HL-60 (cell line): ENCODE measurements at regions not wholly inside any gene's neighbourhood (a gene's known extent, or its start where the extent isn't known, plus 50 kb on each side); places are given as distances from the start of the nearest gene placed in this dataset.
A peak's percentile ranks its signal among the peaks of the same experiment; 100 is the strongest.

Experiments used
- DNase-seq, 2 experiments: peaks; one replicate each; pipeline ENCODE4 v3.0.0-alpha.2; 2010 to 2020; ENCODE audit warnings: low read depth in 1 of 2, low spot score in 1 of 2
- H3K27ac ChIP-seq: fragments of 250-450 bp; sonication (Bioruptor Pico); replicated peaks from 2 replicates; pipeline ENCODE4 v1.5.1; 2020; ENCODE audit warnings: mild to moderate bottlenecking, moderate library complexity
- H3K27me3 ChIP-seq: fragments of 250-450 bp; sonication (Bioruptor Pico); 2 replicates; pipeline ENCODE4 v1.5.1; 2021; ENCODE audit warnings: mild to moderate bottlenecking, moderate library complexity; ENCODE audit not compliant: insufficient read depth, poor library complexity, severe bottlenecking
- H3K4me3 ChIP-seq: replicated peaks from 2 replicates; pipeline ENCODE4 v1.5.1; 2011; ENCODE audit warnings: mild to moderate bottlenecking, control low read depth, low read length; ENCODE audit not compliant: insufficient read depth
- CTCF ChIP-seq: IDR thresholded peaks from one replicate; pipeline ENCODE4 v1.5.1; 2011; ENCODE audit warnings: low read length, control low read depth, inconsistent platforms; ENCODE audit not compliant: insufficient read depth
- GABPA ChIP-seq: IDR thresholded peaks from 2 replicates; pipeline ENCODE4 v1.6.1; 2012; ENCODE audit warnings: low read depth
- POLR2AphosphoS5 ChIP-seq: IDR thresholded peaks from 2 replicates; pipeline ENCODE4 v1.6.1; 2012; ENCODE audit warnings: low read depth
- REST ChIP-seq: IDR thresholded peaks from 2 replicates; pipeline ENCODE4 v1.6.1; 2012; ENCODE audit warnings: low read depth; ENCODE audit not compliant: insufficient replicate concordance
- SPI1 ChIP-seq: IDR thresholded peaks from 2 replicates; pipeline ENCODE4 v1.6.1; 2012; ENCODE audit warnings: low read depth, mild to moderate bottlenecking, borderline replicate concordance

- DNase-seq = no peak
- Histone ChIP-seq H3K4me3 (no peak overlapping the region), H3K27ac (no peak overlapping the region), H3K27me3 (no peaks in the 10 kb centered on the region)
- TF ChIP-seq SPI1 = no peak
- TF ChIP-seq REST = no peak
- no peak for TF ChIP-seq POLR2AphosphoS5
- no peak for TF ChIP-seq CTCF
- TF ChIP-seq GABPA = no peak
Observed at GRCh38 chr6:167704396-167704901, 122.3 kb upstream of the AFDN start.

GRCh38 chr6:167705211-167705750 is 121.4 kb upstream of the AFDN start:
- no peak overlapping the region for H3K27ac ChIP-seq
- TF ChIP-seq POLR2AphosphoS5 (no peak), SPI1 (no peak), CTCF (no peak), GABPA (no peak), REST (no peak)
- H3K4me3 ChIP-seq = no peak overlapping the region
- no peaks in the 10 kb centered on the region for H3K27me3 ChIP-seq
- DNase-seq = no peak

GRCh38 chr6:167706313-167707109 is 120.2 kb upstream of the AFDN start:
- DNase-seq = peak; percentile 35 to 75
- H3K4me3 ChIP-seq = no peak overlapping the region
- H3K27me3 ChIP-seq = no peaks in the 10 kb centered on the region
- TF ChIP-seq POLR2AphosphoS5 = peak; percentile 87
- TF ChIP-seq SPI1 = no peak
- H3K27ac ChIP-seq = no peak overlapping the region

GRCh38 chr6:167707686-167708500 is 118.8 kb upstream of the AFDN start:
- no peak overlapping the region for H3K27ac ChIP-seq
- no peak overlapping the region for H3K4me3 ChIP-seq
- DNase-seq = no peak
- no peaks in the 10 kb centered on the region for H3K27me3 ChIP-seq
- TF ChIP-seq SPI1 (no peak), REST (no peak)
